ENCODE measurements at regions not wholly inside any gene's neighbourhood (a gene's known extent, or its start where the extent isn't known, plus 50 kb on each side); places are given as distances from the start of the nearest gene placed in this dataset.

DNA sequence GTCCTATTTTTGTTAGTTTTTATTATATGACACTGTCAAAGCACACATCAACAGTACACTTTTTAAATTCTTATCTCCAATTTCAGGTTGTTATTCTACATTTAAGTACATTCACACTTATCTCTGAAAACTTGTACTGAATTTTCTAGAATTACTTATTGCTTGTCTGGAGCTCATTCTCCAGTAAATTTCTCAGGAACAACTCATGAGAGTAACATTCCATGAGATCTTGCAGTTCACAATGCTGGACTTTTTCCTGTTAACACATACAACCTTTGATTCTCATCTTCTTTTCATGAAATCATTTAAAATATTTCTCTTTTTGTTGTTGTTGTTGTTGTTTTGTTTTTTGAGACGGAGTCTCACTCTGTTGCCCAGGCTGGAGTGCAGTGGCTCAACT is 320.9 kb upstream of the CAMK1G start:
- TF ChIP-seq, protein P1, sequence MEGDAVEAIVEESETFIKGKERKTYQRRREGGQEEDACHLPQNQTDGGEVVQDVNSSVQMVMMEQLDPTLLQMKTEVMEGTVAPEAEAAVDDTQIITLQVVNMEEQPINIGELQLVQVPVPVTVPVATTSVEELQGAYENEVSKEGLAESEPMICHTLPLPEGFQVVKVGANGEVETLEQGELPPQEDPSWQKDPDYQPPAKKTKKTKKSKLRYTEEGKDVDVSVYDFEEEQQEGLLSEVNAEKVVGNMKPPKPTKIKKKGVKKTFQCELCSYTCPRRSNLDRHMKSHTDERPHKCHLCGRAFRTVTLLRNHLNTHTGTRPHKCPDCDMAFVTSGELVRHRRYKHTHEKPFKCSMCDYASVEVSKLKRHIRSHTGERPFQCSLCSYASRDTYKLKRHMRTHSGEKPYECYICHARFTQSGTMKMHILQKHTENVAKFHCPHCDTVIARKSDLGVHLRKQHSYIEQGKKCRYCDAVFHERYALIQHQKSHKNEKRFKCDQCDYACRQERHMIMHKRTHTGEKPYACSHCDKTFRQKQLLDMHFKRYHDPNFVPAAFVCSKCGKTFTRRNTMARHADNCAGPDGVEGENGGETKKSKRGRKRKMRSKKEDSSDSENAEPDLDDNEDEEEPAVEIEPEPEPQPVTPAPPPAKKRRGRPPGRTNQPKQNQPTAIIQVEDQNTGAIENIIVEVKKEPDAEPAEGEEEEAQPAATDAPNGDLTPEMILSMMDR (IDR thresholded peaks at IDR 0.05) = no peak
- TF ChIP-seq POLR2A (IDR thresholded peaks at IDR 0.05) (no peak), EP300 (IDR thresholded peaks at IDR 0.05) (no peak), POLR2AphosphoS5 (IDR thresholded peaks at IDR 0.05) (no peak)
